SK-N-SH (cell line): ENCODE measurements at regions not wholly inside any gene's neighbourhood (a gene's known extent, or its start where the extent isn't known, plus 50 kb on each side); places are given as distances from the start of the nearest gene placed in this dataset.

Experiments
- CTCF ChIA-PET: fragments of 300-600, 350-600 bp; formaldehyde crosslinking; extraction: SDS; loops from one replicate; lab custom pipeline; 2021; lab: Yijun Ruan, JAX
- POLR2A ChIA-PET: fragments of 350-600 bp; sonication (Branson Sonifier 250); formaldehyde crosslinking; extraction: SDS; loops from one replicate; lab custom pipeline; 2020; ENCODE audit warnings: antibody characterized with exemption, inconsistent platforms; lab: Yijun Ruan, JAX
- DNase-seq: peaks from one replicate; pipeline ENCODE4 v3.0.0; 2012
- H2AFZ ChIP-seq: fragments of 200-600 bp; sonication (generic); 2 replicates; pipeline ENCODE4 v1.8.1; 2016; ENCODE audit warnings: antibody characterized with exemption, mild to moderate bottlenecking, low read depth
- H3F3A ChIP-seq: fragments of 200-600 bp; sonication (generic); replicated peaks from 2 replicates; pipeline ENCODE3; 2016; ENCODE audit warnings: antibody characterized with exemption, mild to moderate bottlenecking; ENCODE audit not compliant: insufficient read depth
- H3K27ac ChIP-seq, 2 experiments: fragments of 200-500 bp in 1 of 2; fragments of 200-600 bp in 1 of 2; sonication (Bioruptor generic) in 1 of 2; sonication (generic), shearing (Covaris generic) in 1 of 2; 2 replicates each; pipeline versions ENCODE4 v1.5.1 to v1.6.1; 2014 to 2016; ENCODE audit warnings: low read depth in 2 of 2, inconsistent platforms in 1 of 2, low read length in 1 of 2, mild to moderate bottlenecking in 1 of 2, mixed read lengths in 1 of 2
- H3K27me3 ChIP-seq: fragments of 200-600 bp; sonication (generic), shearing (Covaris generic); 2 replicates; pipeline ENCODE4 v1.6.1; 2016; ENCODE audit warnings: mixed run types; ENCODE audit not compliant: insufficient read depth
- H3K36me3 ChIP-seq, 2 experiments: fragments of 200-500 bp in 1 of 2; fragments of 200-600 bp in 1 of 2; sonication (Bioruptor generic) in 1 of 2; sonication (generic) in 1 of 2; replicated peaks in 1 of 2; 2 replicates each; pipeline versions ENCODE3 to v1.5.1; 2014 to 2016; ENCODE audit warnings: low read length in 1 of 2, mild to moderate bottlenecking in 1 of 2; ENCODE audit not compliant: insufficient read depth in 2 of 2, control insufficient read depth in 1 of 2
- H3K4me1 ChIP-seq, 2 experiments: fragments of 200-500 bp in 1 of 2; fragments of 200-600 bp in 1 of 2; sonication (Bioruptor generic) in 1 of 2; sonication (generic), shearing (Covaris generic) in 1 of 2; 2 replicates each; pipeline versions ENCODE4 v1.5.1 to v1.6.1; 2014 to 2016; ENCODE audit warnings: low read depth in 1 of 2, low read length in 1 of 2, mixed run types in 1 of 2; ENCODE audit not compliant: insufficient read depth in 2 of 2, control insufficient read depth in 1 of 2
- H3K4me2 ChIP-seq: fragments of 200-600 bp; sonication (generic), shearing (Covaris generic); 2 replicates; pipeline ENCODE4 v1.6.1; 2017; ENCODE audit warnings: mixed run types
- H3K4me3 ChIP-seq, 2 experiments: fragments of 200-500 bp in 1 of 2; fragments of 200-600 bp in 1 of 2; sonication (Bioruptor generic) in 1 of 2; sonication (generic), shearing (Covaris generic) in 1 of 2; 2 replicates each; pipeline versions ENCODE4 v1.5.1 to v1.8.1; 2014 to 2016; ENCODE audit warnings: low read depth in 2 of 2, inconsistent platforms in 1 of 2, low read length in 1 of 2, mild to moderate bottlenecking in 1 of 2, mixed read lengths in 1 of 2, moderate library complexity in 1 of 2
- H3K79me2 ChIP-seq: fragments of 200-600 bp; sonication (generic); 2 replicates; pipeline ENCODE4 v1.8.1; 2017; ENCODE audit warnings: mild to moderate bottlenecking; ENCODE audit not compliant: insufficient read depth
- H3K9ac ChIP-seq: fragments of 200-600 bp; sonication (generic); 2 replicates; pipeline ENCODE4 v1.6.1; 2017; ENCODE audit warnings: mixed run types
- H3K9me2 ChIP-seq: fragments of 200-600 bp; sonication (generic); 2 replicates; pipeline ENCODE4 v1.6.1; 2017; ENCODE audit warnings: mixed run types
- H3K9me3 ChIP-seq: fragments of 200-600 bp; sonication (generic); 2 replicates; pipeline ENCODE4 v1.6.1; 2017; ENCODE audit warnings: mixed run types, mild to moderate bottlenecking, moderate library complexity
- H4K20me1 ChIP-seq: fragments of 200-600 bp; sonication (generic); 2 replicates; pipeline ENCODE4 v1.6.1; 2017; ENCODE audit warnings: mild to moderate bottlenecking, mixed run types; ENCODE audit not compliant: insufficient read depth
- CHD2 ChIP-seq: fragments of 150-350 bp; IDR thresholded peaks from 2 replicates; pipeline ENCODE4 v1.6.1; 2018; ENCODE audit warnings: low read length; ENCODE audit not compliant: partially characterized antibody
- CTCF ChIP-seq: fragments of 200-600 bp; sonication (generic); IDR thresholded peaks from 2 replicates; pipeline ENCODE4 v1.6.1; 2017; ENCODE audit warnings: antibody characterized with exemption, mild to moderate bottlenecking, moderate library complexity
- ELF1 ChIP-seq: IDR thresholded peaks from 2 replicates; pipeline ENCODE4 v1.4.0; 2012
- FOXJ3 ChIP-seq: sonication (generic); formaldehyde crosslinking; IDR thresholded peaks from 2 replicates; pipeline ENCODE4 v1.5.1; 2020; ENCODE audit warnings: mild to moderate bottlenecking, missing genetic modification reagents
- GATA2 ChIP-seq: sonication (generic); formaldehyde crosslinking; IDR thresholded peaks from 2 replicates; pipeline ENCODE4 v1.5.0; 2020; ENCODE audit warnings: mild to moderate bottlenecking, missing genetic modification reagents
- MAX ChIP-seq: IDR thresholded peaks from 2 replicates; pipeline ENCODE4 v1.4.0; 2012; ENCODE audit warnings: low read depth
- MEF2A ChIP-seq: IDR thresholded peaks from 2 replicates; pipeline ENCODE4 v1.4.0; 2012; ENCODE audit warnings: low read depth, borderline replicate concordance
- NFIC ChIP-seq: IDR thresholded peaks from 2 replicates; pipeline ENCODE4 v1.4.0; 2012; ENCODE audit warnings: borderline replicate concordance
- NRF1 ChIP-seq: IDR thresholded peaks from 2 replicates; pipeline ENCODE4 v1.6.1; 2012; ENCODE audit warnings: low read depth, mild to moderate bottlenecking, low read length
- POLR2AphosphoS5 ChIP-seq: IDR thresholded peaks from 2 replicates; pipeline ENCODE4 v1.6.1; 2012; ENCODE audit warnings: low read depth, low read length
- RAD21 ChIP-seq: IDR thresholded peaks from 2 replicates; pipeline ENCODE4 v1.6.1; 2012; ENCODE audit warnings: mild to moderate bottlenecking, low read length
- RXRA ChIP-seq: IDR thresholded peaks from 2 replicates; pipeline ENCODE4 v1.4.0; 2012; ENCODE audit warnings: low read depth, mild to moderate bottlenecking, borderline replicate concordance
- SIN3A ChIP-seq: IDR thresholded peaks from 2 replicates; pipeline ENCODE4 v1.6.1; 2012; ENCODE audit warnings: low read depth, mild to moderate bottlenecking, low read length, moderate library complexity, borderline replicate concordance
- TAF1 ChIP-seq: IDR thresholded peaks from 2 replicates; pipeline ENCODE4 v1.6.1; 2012; ENCODE audit warnings: low read depth, mild to moderate bottlenecking, low read length, moderate library complexity, borderline replicate concordance
- TCF12 ChIP-seq: IDR thresholded peaks from 2 replicates; pipeline ENCODE4 v1.4.0; 2012
- TEAD4 ChIP-seq: IDR thresholded peaks from 2 replicates; pipeline ENCODE4 v1.4.0; 2012; ENCODE audit warnings: mild to moderate bottlenecking, borderline replicate concordance; ENCODE audit not compliant: insufficient read depth
- USF1 ChIP-seq: IDR thresholded peaks from 2 replicates; pipeline ENCODE4 v1.4.0; 2012; ENCODE audit warnings: low read depth, borderline replicate concordance
- ZBTB33 ChIP-seq: IDR thresholded peaks from 2 replicates; pipeline ENCODE4 v1.4.0; 2012; ENCODE audit warnings: low read depth, borderline replicate concordance
- WGBS: methylation state at CpG from one replicate; pipeline ENCODE4 v1.1.6; 2017; ENCODE audit warnings: low lambda C conversion rate; 5-methylcytosine and 5-hydroxymethylcytosine counted together
- TF ChIP-seq, protein P1 (sequence below): IDR thresholded peaks from 2 replicates; pipeline ENCODE4 v1.6.1; 2012; ENCODE audit warnings: mild to moderate bottlenecking, low read depth, low read length, moderate library complexity

DNA sequence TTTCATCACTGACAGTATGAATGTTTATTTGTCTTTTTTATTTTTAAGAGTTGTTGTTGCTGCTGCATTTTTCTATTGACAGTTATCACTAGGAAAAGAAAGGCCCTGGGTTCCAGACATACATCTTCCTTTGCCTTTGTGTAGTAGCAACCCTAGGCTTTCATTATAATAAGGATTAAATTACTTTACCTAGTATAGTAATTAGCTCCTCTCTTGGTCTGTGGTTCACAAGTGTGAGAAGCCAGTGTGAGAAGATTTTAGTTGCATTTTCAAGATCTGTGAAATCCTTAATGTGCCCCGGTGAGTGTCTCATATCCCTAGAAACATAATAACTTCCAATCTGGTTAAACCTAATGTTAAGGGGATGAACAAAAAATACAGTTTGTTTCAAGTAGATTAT is 799.3 kb upstream of the MAP3K7 start:
- Histone ChIP-seq H3K9me3 (no peaks in the 10 kb centered on the region), H3K36me3 (no peaks in the 10 kb centered on the region), H3K9ac (no peak overlapping the region), H4K20me1 (no peaks in the 10 kb centered on the region), H3K27ac (no peak overlapping the region), H3K9me2 (no peaks in the 10 kb centered on the region), H3K27me3 (no peaks in the 10 kb centered on the region), H3K4me1 (no peaks in the 10 kb centered on the region), H2AFZ (no peak overlapping the region), H3F3A (no peaks in the 10 kb centered on the region), H3K4me2 (no peak overlapping the region), H3K4me3 (no peak overlapping the region), H3K79me2 (no peaks in the 10 kb centered on the region)
- ChIA-PET CTCF (no interaction called here), POLR2A (no interaction called here)
- TF ChIP-seq TEAD4 (no peak), RXRA (no peak), NFIC (no peak), ELF1 (no peak), TAF1 (no peak), CTCF (no peak), NRF1 (no peak), GATA2 (no peak), ZBTB33 (no peak), SIN3A (no peak), TCF12 (no peak), MEF2A (no peak), USF1 (no peak), RAD21 (no peak), FOXJ3 (CRISPR knock-in tag) (no peak), POLR2AphosphoS5 (no peak), MAX (no peak), CHD2 (no peak)
- TF ChIP-seq, protein P1, sequence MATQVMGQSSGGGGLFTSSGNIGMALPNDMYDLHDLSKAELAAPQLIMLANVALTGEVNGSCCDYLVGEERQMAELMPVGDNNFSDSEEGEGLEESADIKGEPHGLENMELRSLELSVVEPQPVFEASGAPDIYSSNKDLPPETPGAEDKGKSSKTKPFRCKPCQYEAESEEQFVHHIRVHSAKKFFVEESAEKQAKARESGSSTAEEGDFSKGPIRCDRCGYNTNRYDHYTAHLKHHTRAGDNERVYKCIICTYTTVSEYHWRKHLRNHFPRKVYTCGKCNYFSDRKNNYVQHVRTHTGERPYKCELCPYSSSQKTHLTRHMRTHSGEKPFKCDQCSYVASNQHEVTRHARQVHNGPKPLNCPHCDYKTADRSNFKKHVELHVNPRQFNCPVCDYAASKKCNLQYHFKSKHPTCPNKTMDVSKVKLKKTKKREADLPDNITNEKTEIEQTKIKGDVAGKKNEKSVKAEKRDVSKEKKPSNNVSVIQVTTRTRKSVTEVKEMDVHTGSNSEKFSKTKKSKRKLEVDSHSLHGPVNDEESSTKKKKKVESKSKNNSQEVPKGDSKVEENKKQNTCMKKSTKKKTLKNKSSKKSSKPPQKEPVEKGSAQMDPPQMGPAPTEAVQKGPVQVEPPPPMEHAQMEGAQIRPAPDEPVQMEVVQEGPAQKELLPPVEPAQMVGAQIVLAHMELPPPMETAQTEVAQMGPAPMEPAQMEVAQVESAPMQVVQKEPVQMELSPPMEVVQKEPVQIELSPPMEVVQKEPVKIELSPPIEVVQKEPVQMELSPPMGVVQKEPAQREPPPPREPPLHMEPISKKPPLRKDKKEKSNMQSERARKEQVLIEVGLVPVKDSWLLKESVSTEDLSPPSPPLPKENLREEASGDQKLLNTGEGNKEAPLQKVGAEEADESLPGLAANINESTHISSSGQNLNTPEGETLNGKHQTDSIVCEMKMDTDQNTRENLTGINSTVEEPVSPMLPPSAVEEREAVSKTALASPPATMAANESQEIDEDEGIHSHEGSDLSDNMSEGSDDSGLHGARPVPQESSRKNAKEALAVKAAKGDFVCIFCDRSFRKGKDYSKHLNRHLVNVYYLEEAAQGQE, result no peak
- no peak for DNase-seq
- 43% methylated on average over 1 of the region's 1 CpG for WGBS
